Neural cell (in vitro differentiated cells): ENCODE measurements at regions not wholly inside any gene's neighbourhood (a gene's known extent, or its start where the extent isn't known, plus 50 kb on each side); places are given as distances from the start of the nearest gene placed in this dataset.

Experiments used
- H2AFZ ChIP-seq: fragments of 200-600, 300-800 bp; sonication (generic), shearing (Covaris generic); 2 replicates; pipeline ENCODE4 v1.6.0; 2014; ENCODE audit warnings: low read depth, mild to moderate bottlenecking, antibody characterized with exemption, low read length, moderate library complexity
- H3F3A ChIP-seq: fragments of 200-600 bp; shearing (Covaris generic); 2 replicates; pipeline ENCODE4 v1.6.1; 2016; ENCODE audit warnings: mild to moderate bottlenecking, moderate library complexity, mixed read lengths, antibody characterized with exemption, low read length; ENCODE audit not compliant: insufficient read depth, poor library complexity, severe bottlenecking
- H3K27ac ChIP-seq: fragments of 200-600, 300-800 bp; sonication (generic), shearing (Covaris generic); 2 replicates; pipeline ENCODE4 v1.5.1; 2014; ENCODE audit warnings: mild to moderate bottlenecking, low read length, moderate library complexity
- H3K27me3 ChIP-seq: fragments of 300-800, 200-600 bp; sonication (generic), shearing (Covaris generic); 2 replicates; pipeline ENCODE4 v1.6.0; 2014; ENCODE audit warnings: mild to moderate bottlenecking, low read depth, low read length, moderate library complexity; ENCODE audit not compliant: insufficient read depth
- H3K36me3 ChIP-seq: fragments of 300-800, 200-600 bp; sonication (generic), shearing (Covaris generic); 2 replicates; pipeline ENCODE4 v1.5.1; 2014; ENCODE audit warnings: mild to moderate bottlenecking, antibody characterized with exemption, low read length, moderate library complexity; ENCODE audit not compliant: insufficient read depth
- H3K4me2 ChIP-seq: fragments of 300-800, 200-600 bp; sonication (generic), shearing (Covaris generic); 2 replicates; pipeline ENCODE4 v1.6.0; 2014; ENCODE audit warnings: mild to moderate bottlenecking, low read length
- H3K4me3 ChIP-seq: fragments of 300-800, 200-600 bp; sonication (generic), shearing (Covaris generic); 2 replicates; pipeline ENCODE4 v1.5.1; 2014; ENCODE audit warnings: mild to moderate bottlenecking, low read length, moderate library complexity
- H3K79me2 ChIP-seq: fragments of 200-600 bp; shearing (Covaris generic); replicated peaks from 2 replicates; pipeline ENCODE4 v1.6.0; 2014; ENCODE audit warnings: mild to moderate bottlenecking, low read length, moderate library complexity; ENCODE audit not compliant: insufficient read depth
- H3K9ac ChIP-seq: fragments of 300-800, 200-600 bp; sonication (generic), shearing (Covaris generic); 2 replicates; pipeline ENCODE4 v1.6.1; 2016; ENCODE audit warnings: mild to moderate bottlenecking, low read length, mixed read lengths
- H3K9me2 ChIP-seq: fragments of 200-600 bp; shearing (Covaris generic); 2 replicates; pipeline ENCODE4 v1.6.1; 2016; ENCODE audit warnings: mild to moderate bottlenecking, low read length, mixed read lengths; ENCODE audit not compliant: insufficient read depth
- H3K9me3 ChIP-seq: fragments of 200-600, 300-800 bp; sonication (generic), shearing (Covaris generic); 2 replicates; pipeline ENCODE4 v1.6.1; 2016; ENCODE audit warnings: mild to moderate bottlenecking, mixed run types, low read length, moderate library complexity, mixed read lengths
- H4K20me1 ChIP-seq: fragments of 200-600 bp; shearing (Covaris generic); 2 replicates; pipeline ENCODE4 v1.6.1; 2016; ENCODE audit warnings: mild to moderate bottlenecking, mixed run types; ENCODE audit not compliant: insufficient read depth
- EP300 ChIP-seq: fragments of 450-650 bp; conservative IDR thresholded peaks from 2 replicates; pipeline ENCODE4 v1.6.1; 2014; ENCODE audit warnings: antibody characterized with exemption, mild to moderate bottlenecking, moderate library complexity; ENCODE audit not compliant: poor library complexity, severe bottlenecking
- EZH2 ChIP-seq: fragments of 200-600, 300-800 bp; shearing (Covaris generic), sonication (generic); IDR thresholded peaks from 2 replicates; pipeline ENCODE4 v1.6.1; 2014; ENCODE audit warnings: antibody characterized with exemption, low read length, borderline replicate concordance, mild to moderate bottlenecking; ENCODE audit not compliant: insufficient read depth, poor library complexity, severe bottlenecking
- MXI1 ChIP-seq: fragments of 450-650 bp; conservative IDR thresholded peaks from 2 replicates; pipeline ENCODE4 v1.6.1; 2014; ENCODE audit warnings: antibody characterized with exemption, mild to moderate bottlenecking; ENCODE audit not compliant: poor library complexity, severe bottlenecking
- POLR2AphosphoS5 ChIP-seq: IDR thresholded peaks from 2 replicates; pipeline ENCODE4 v1.6.1; 2012
- RAD21 ChIP-seq: fragments of 450-650 bp; conservative IDR thresholded peaks from 2 replicates; pipeline ENCODE4 v1.6.1; 2014; ENCODE audit warnings: antibody characterized with exemption, mild to moderate bottlenecking, moderate library complexity
- SMC3 ChIP-seq: fragments of 450-650 bp; conservative IDR thresholded peaks from 2 replicates; pipeline ENCODE4 v1.6.1; 2014; ENCODE audit warnings: antibody characterized with exemption, mild to moderate bottlenecking, moderate library complexity; ENCODE audit not compliant: poor library complexity
- TAF1 ChIP-seq: IDR thresholded peaks from 2 replicates; pipeline ENCODE4 v1.6.1; 2012; ENCODE audit warnings: low read depth
- TF ChIP-seq, protein P1 (sequence below): IDR thresholded peaks from 2 replicates; pipeline ENCODE4 v1.6.1; 2012; ENCODE audit warnings: borderline replicate concordance
- TF ChIP-seq, protein P2 (sequence below): fragments of 450-650 bp; IDR thresholded peaks from 2 replicates; pipeline ENCODE4 v1.5.1; 2014; ENCODE audit warnings: antibody characterized with exemption, mild to moderate bottlenecking, moderate library complexity; ENCODE audit not compliant: poor library complexity, severe bottlenecking

DNA sequence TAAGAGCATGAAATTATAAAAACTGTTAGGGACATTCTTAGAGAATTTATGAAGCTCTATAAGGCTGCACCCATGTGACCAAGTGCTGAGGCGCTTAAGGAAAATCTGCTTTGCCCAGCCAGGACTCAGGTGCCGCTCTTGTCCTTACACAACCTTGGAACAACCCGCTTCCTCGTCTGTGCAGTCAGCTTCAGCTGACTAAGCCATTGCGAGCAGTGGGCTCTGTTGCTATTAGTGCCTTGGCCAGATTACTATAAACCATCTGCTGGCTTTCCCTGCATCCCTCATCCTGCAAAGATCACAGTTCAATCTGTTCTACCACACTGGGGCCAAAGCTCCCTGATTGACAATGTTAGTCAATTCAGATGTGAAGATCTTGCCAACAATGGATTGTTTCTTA is 89.1 kb upstream of the E2F3 start:
- TF ChIP-seq POLR2AphosphoS5 = no peak
- TF ChIP-seq, protein P1, sequence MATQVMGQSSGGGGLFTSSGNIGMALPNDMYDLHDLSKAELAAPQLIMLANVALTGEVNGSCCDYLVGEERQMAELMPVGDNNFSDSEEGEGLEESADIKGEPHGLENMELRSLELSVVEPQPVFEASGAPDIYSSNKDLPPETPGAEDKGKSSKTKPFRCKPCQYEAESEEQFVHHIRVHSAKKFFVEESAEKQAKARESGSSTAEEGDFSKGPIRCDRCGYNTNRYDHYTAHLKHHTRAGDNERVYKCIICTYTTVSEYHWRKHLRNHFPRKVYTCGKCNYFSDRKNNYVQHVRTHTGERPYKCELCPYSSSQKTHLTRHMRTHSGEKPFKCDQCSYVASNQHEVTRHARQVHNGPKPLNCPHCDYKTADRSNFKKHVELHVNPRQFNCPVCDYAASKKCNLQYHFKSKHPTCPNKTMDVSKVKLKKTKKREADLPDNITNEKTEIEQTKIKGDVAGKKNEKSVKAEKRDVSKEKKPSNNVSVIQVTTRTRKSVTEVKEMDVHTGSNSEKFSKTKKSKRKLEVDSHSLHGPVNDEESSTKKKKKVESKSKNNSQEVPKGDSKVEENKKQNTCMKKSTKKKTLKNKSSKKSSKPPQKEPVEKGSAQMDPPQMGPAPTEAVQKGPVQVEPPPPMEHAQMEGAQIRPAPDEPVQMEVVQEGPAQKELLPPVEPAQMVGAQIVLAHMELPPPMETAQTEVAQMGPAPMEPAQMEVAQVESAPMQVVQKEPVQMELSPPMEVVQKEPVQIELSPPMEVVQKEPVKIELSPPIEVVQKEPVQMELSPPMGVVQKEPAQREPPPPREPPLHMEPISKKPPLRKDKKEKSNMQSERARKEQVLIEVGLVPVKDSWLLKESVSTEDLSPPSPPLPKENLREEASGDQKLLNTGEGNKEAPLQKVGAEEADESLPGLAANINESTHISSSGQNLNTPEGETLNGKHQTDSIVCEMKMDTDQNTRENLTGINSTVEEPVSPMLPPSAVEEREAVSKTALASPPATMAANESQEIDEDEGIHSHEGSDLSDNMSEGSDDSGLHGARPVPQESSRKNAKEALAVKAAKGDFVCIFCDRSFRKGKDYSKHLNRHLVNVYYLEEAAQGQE = no peak
- no peak for TF ChIP-seq SMC3
- H2AFZ ChIP-seq = no peak overlapping the region
- no peak overlapping the region for H3K4me3 ChIP-seq

DNA sequence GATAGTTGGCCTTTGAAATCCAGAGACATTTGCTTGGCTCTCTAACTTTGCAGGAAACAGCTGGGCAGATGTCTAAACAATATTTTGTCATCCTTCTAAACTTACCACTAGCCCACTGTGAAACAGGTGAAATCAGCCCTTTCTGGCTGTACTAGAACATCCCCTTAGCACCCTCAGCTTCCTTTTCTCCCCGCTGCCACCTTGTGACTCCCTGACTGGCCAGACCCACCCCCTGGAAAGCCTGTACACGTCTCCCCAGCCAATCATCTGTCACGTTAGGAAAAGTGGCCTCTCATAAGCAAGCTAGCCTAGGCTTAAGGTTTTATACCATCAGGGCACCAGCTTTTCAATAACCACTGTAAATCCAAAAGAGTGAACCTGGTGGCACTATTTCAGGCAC is 88.6 kb upstream of the E2F3 start:
- no peaks in the 10 kb centered on the region for H3K9me2 ChIP-seq
- no peak overlapping the region for H3K9ac ChIP-seq
- H3K79me2 ChIP-seq = no peaks in the 10 kb centered on the region
- no peak overlapping the region for H3K4me3 ChIP-seq
- H2AFZ ChIP-seq = no peak overlapping the region
- no peaks in the 10 kb centered on the region for H3K27me3 ChIP-seq
- H4K20me1 ChIP-seq = no peaks in the 10 kb centered on the region
- TF ChIP-seq, protein P2, sequence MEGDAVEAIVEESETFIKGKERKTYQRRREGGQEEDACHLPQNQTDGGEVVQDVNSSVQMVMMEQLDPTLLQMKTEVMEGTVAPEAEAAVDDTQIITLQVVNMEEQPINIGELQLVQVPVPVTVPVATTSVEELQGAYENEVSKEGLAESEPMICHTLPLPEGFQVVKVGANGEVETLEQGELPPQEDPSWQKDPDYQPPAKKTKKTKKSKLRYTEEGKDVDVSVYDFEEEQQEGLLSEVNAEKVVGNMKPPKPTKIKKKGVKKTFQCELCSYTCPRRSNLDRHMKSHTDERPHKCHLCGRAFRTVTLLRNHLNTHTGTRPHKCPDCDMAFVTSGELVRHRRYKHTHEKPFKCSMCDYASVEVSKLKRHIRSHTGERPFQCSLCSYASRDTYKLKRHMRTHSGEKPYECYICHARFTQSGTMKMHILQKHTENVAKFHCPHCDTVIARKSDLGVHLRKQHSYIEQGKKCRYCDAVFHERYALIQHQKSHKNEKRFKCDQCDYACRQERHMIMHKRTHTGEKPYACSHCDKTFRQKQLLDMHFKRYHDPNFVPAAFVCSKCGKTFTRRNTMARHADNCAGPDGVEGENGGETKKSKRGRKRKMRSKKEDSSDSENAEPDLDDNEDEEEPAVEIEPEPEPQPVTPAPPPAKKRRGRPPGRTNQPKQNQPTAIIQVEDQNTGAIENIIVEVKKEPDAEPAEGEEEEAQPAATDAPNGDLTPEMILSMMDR = no peak
- TF ChIP-seq, protein P1 = no peak
- TF ChIP-seq TAF1 (no peak), SMC3 (no peak), EZH2 (no peak), EP300 (no peak), MXI1 (no peak), POLR2AphosphoS5 (no peak), RAD21 (no peak)
- H3K36me3 ChIP-seq = no peaks in the 10 kb centered on the region
- no peak overlapping the region for H3K4me2 ChIP-seq
- no peaks in the 10 kb centered on the region for H3F3A ChIP-seq
- H3K27ac ChIP-seq = no peak overlapping the region
- H3K9me3 ChIP-seq = no peaks in the 10 kb centered on the region

More for the DNA sequence above, 89.1 kb upstream of the E2F3 start:
- Histone ChIP-seq H3K9ac (no peak overlapping the region), H3K4me2 (no peak overlapping the region), H3K27me3 (no peaks in the 10 kb centered on the region), H4K20me1 (no peaks in the 10 kb centered on the region), H3K79me2 (no peaks in the 10 kb centered on the region), H3K9me3 (no peaks in the 10 kb centered on the region), H3F3A (no peaks in the 10 kb centered on the region), H3K27ac (no peak overlapping the region), H3K36me3 (no peaks in the 10 kb centered on the region), H3K9me2 (no peaks in the 10 kb centered on the region)
